HEK293T (cell line): ENCODE measurements at regions not wholly inside any gene's neighbourhood (a gene's known extent, or its start where the extent isn't known, plus 50 kb on each side); places are given as distances from the start of the nearest gene placed in this dataset.

Experiments used
- CTCF ChIA-PET: fragments of 350-600 bp; formaldehyde crosslinking; extraction: SDS; loops from one replicate; lab custom pipeline; 2021; ENCODE audit warnings: antibody characterized with exemption, inconsistent platforms; lab: Yijun Ruan, JAX
- POLR2A ChIA-PET: fragments of 350-600 bp; formaldehyde crosslinking; extraction: SDS; loops from one replicate; lab custom pipeline; 2020; ENCODE audit warnings: antibody characterized with exemption, inconsistent platforms; lab: Yijun Ruan, JAX
- DNase-seq: peaks from one replicate; pipeline ENCODE4 v3.0.0; 2012; ENCODE audit warnings: mixed read lengths; ENCODE audit errors: extremely low spot score
- ARNT ChIP-seq: fragments of 450-650 bp; IDR thresholded peaks from 2 replicates; pipeline ENCODE4 v1.6.1; 2017; ENCODE audit warnings: mild to moderate bottlenecking
- BHLHE40 ChIP-seq: fragments of 450-650 bp; IDR thresholded peaks from 2 replicates; pipeline ENCODE4 v1.6.1; 2016; ENCODE audit warnings: mild to moderate bottlenecking, moderate library complexity, borderline replicate concordance
- CTBP1 ChIP-seq: fragments of 450-650 bp; IDR thresholded peaks from 2 replicates; pipeline ENCODE4 v1.6.1; 2016; ENCODE audit warnings: borderline replicate concordance
- ELF4 ChIP-seq: fragments of 450-650 bp; IDR thresholded peaks from 2 replicates; pipeline ENCODE4 v1.6.1; 2017; ENCODE audit warnings: antibody characterized with exemption
- FOXA1 ChIP-seq: fragments of 450-650 bp; IDR thresholded peaks from 2 replicates; pipeline ENCODE4 v1.6.1; 2016; ENCODE audit warnings: mild to moderate bottlenecking
- FOXK2 ChIP-seq: fragments of 450-650 bp; IDR thresholded peaks from 2 replicates; pipeline ENCODE4 v1.6.1; 2016; ENCODE audit warnings: mild to moderate bottlenecking
- FOXM1 ChIP-seq: fragments of 450-650 bp; IDR thresholded peaks from 2 replicates; pipeline ENCODE4 v1.6.1; 2017; ENCODE audit warnings: mild to moderate bottlenecking, borderline replicate concordance
- HDGF ChIP-seq: fragments of 450-650 bp; IDR thresholded peaks from 2 replicates; pipeline ENCODE4 v1.6.1; 2017; ENCODE audit warnings: antibody characterized with exemption, borderline replicate concordance
- L3MBTL2 ChIP-seq: fragments of 450-650 bp; conservative IDR thresholded peaks from 2 replicates; pipeline ENCODE4 v1.6.1; 2016; ENCODE audit warnings: mild to moderate bottlenecking
- LEF1 ChIP-seq: fragments of 450-650 bp; IDR thresholded peaks from 2 replicates; pipeline ENCODE4 v1.6.1; 2017; ENCODE audit warnings: mild to moderate bottlenecking, borderline replicate concordance
- NFRKB ChIP-seq: fragments of 450-650 bp; IDR thresholded peaks from 2 replicates; pipeline ENCODE4 v1.6.1; 2016; ENCODE audit warnings: mild to moderate bottlenecking, moderate library complexity
- PKNOX1 ChIP-seq: fragments of 450-650 bp; IDR thresholded peaks from 2 replicates; pipeline ENCODE4 v1.6.1; 2016
- SP1 ChIP-seq: fragments of 450-650 bp; IDR thresholded peaks from 2 replicates; pipeline ENCODE4 v1.6.1; 2017
- SUZ12 ChIP-seq: fragments of 450-650 bp; IDR thresholded peaks from 2 replicates; pipeline ENCODE4 v1.6.1; 2016; ENCODE audit warnings: mild to moderate bottlenecking
- TARDBP ChIP-seq: fragments of 450-650 bp; IDR thresholded peaks from 2 replicates; pipeline ENCODE4 v1.6.1; 2016
- ZNF384 ChIP-seq: fragments of 450-650 bp; IDR thresholded peaks from 2 replicates; pipeline ENCODE4 v1.6.1; 2016

DNA sequence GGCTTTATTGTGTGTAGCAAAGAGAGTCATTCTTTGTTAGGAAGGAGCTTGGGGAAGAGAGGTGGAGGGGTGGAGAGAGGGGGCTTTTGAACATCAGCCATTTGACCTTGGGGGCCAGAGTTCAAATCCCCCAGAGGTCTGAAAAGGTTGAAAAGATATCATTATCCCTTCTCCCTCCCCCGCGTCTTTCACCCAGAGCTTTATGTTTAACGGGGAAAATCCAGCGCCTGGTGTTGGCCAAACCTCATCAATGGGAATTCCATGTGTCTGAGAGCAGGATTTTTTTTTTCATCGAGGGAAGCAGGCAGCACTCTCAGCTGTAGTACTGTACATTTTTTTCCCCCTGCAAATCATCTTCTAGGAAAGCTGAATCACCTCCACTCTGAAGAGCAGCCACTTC, 122.4 kb upstream of the HSD17B12 start:
- POLR2A ChIA-PET: no interaction called here
- no peak for DNase-seq
- CTCF ChIA-PET: interaction anchor here (1.4 kb wide), 1 partner anchor 19 kb away, joined by 3 read pairs; no protein-coding TSS in a partner anchor
- no peak for TF ChIP-seq CTBP1
- TF ChIP-seq LEF1: no peak
- TF ChIP-seq ELF4: no peak
- TF ChIP-seq SP1: no peak
- no peak for TF ChIP-seq BHLHE40
- no peak for TF ChIP-seq ARNT
- no peak for TF ChIP-seq FOXM1
- no peak for TF ChIP-seq ZNF384
- no peak for TF ChIP-seq SUZ12

- DNase-seq: no peak
- TF ChIP-seq HDGF: no peak
- TF ChIP-seq TARDBP: no peak
- no peak for TF ChIP-seq SUZ12
- TF ChIP-seq BHLHE40: no peak
- no peak for TF ChIP-seq FOXK2
- no peak for TF ChIP-seq ARNT
- TF ChIP-seq SP1: no peak
- no peak for TF ChIP-seq NFRKB
- TF ChIP-seq ZNF384: no peak
- TF ChIP-seq FOXM1: no peak
- TF ChIP-seq CTBP1: no peak
- TF ChIP-seq ELF4: no peak
- no peak for TF ChIP-seq L3MBTL2
- ChIA-PET CTCF (no interaction called here), POLR2A (no interaction called here)
Measured at GRCh38 chr11:43558556-43559127, 121.9 kb upstream of the HSD17B12 start.

DNA sequence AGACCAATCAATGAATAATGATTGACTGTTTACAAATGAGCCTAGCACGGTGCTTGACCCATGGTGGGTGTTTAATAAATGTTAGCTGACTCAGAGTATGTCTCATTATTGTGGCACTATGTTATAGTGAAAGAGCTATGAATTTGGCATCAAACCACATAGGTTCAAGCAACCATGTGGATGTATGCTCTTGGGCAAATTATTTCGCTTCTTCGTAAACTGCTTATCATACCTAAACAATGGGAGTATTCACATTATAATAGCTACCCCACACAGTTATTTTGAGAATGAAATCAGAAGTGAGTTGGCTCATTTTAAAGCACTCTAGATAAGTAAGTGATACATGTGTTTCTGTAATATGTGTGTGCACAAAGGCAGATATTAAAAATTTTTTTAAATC, 118.7 kb upstream of the HSD17B12 start:
- TF ChIP-seq HDGF (no peak), ELF4 (no peak), SUZ12 (no peak), FOXK2 (no peak), SP1 (no peak), L3MBTL2 (no peak), LEF1 (no peak), NFRKB (no peak), FOXA1 (no peak)
- ChIA-PET CTCF (interaction anchor here (1.8 kb wide), 1 partner anchor 15 kb away, joined by 4 read pairs; no protein-coding TSS in a partner anchor), POLR2A (no interaction called here)
- DNase-seq: no peak

- TF ChIP-seq NFRKB (no peak), ELF4 (no peak), LEF1 (no peak), CTBP1 (no peak), FOXA1 (no peak), HDGF (no peak), FOXK2 (no peak), ZNF384 (no peak), SP1 (no peak), ARNT (no peak), PKNOX1 (no peak)
- CTCF ChIA-PET: interaction anchor here (0.5 to 1.7 kb wide), 12 partner anchors 9 to 284 kb away, joined by 3 to 17 read pairs (median 3); no protein-coding TSS in a partner anchor
- POLR2A ChIA-PET: interaction anchor here (1.0 kb wide), 1 partner anchor 9 kb away, joined by 4 read pairs; no protein-coding TSS in a partner anchor
- DNase-seq: peak; percentile 64
Measured at GRCh38 chr11:43567396-43567975, 113.1 kb upstream of the HSD17B12 start.

- no peak for TF ChIP-seq NFRKB
- TF ChIP-seq FOXM1: no peak
- TF ChIP-seq TARDBP: no peak
- no peak for TF ChIP-seq SP1
- TF ChIP-seq ARNT: no peak
- TF ChIP-seq FOXK2: no peak
- no peak for TF ChIP-seq HDGF
- no peak for TF ChIP-seq SUZ12
- TF ChIP-seq ZNF384: no peak
- TF ChIP-seq PKNOX1: no peak
- TF ChIP-seq LEF1: no peak
- TF ChIP-seq CTBP1: no peak
- TF ChIP-seq FOXA1: no peak
- TF ChIP-seq BHLHE40: no peak
- TF ChIP-seq L3MBTL2: no peak
- TF ChIP-seq ELF4: no peak
- CTCF ChIA-PET: interaction anchor here (0.5 to 1.0 kb wide), 6 partner anchors 13 to 284 kb away, joined by 3 to 4 read pairs (median 3); no protein-coding TSS in a partner anchor
- POLR2A ChIA-PET: no interaction called here
- peak; percentile 66 for DNase-seq
Measured at GRCh38 chr11:43573233-43573632, 107.3 kb upstream of the HSD17B12 start.

GRCh38 chr11:43573873-43574272, 106.7 kb upstream of the HSD17B12 start:
- DNase-seq: no peak

More at GRCh38 chr11:43573873-43574272, 106.7 kb upstream of the HSD17B12 start:
- no peak for TF ChIP-seq CTBP1
- TF ChIP-seq ARNT: no peak
- TF ChIP-seq FOXA1: no peak
- no peak for TF ChIP-seq FOXM1
- no peak for TF ChIP-seq TARDBP
- no peak for TF ChIP-seq ZNF384
- no peak for TF ChIP-seq HDGF
- TF ChIP-seq BHLHE40: no peak
- no peak for TF ChIP-seq SP1
- TF ChIP-seq SUZ12: no peak
- no peak for TF ChIP-seq ELF4
- no peak for TF ChIP-seq FOXK2
- no peak for TF ChIP-seq NFRKB
- no peak for TF ChIP-seq L3MBTL2
- no peak for TF ChIP-seq PKNOX1
- TF ChIP-seq LEF1: no peak
- POLR2A ChIA-PET: no interaction called here
- CTCF ChIA-PET: interaction anchor here (0.7 kb wide), 2 partner anchors 70 to 73 kb away, joined by 3 to 4 read pairs; no protein-coding TSS in a partner anchor
